ENCODE measurements at regions not wholly inside any gene's neighbourhood (a gene's known extent, or its start where the extent isn't known, plus 50 kb on each side); places are given as distances from the start of the nearest gene placed in this dataset.

DNA sequence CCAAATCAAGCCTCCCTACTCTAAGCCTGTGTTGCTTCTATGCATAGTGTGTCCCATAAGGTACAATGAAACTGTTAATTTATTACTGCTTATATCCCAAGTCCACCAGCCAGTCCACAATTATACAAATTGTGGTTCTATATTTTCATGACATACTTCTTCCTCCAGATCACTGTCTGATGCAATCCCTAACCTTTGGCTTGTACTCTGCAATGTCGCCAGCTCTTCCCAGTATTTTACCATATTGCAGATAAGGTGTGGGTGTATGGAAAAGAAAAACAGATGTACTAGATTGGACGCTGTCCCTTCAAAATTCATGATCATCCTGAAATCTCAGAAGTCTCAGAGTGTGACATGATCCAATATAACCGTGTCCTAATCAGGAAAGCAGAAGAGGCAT lies 286.2 kb downstream of the GASK1B start:
- DNase-seq: no peak
- ATAC-seq (ENCODE audit: low FRiP score in 2 of 2): no peak
- Histone ChIP-seq H3K36me3 (no peaks in the 10 kb centered on the region), H3K4me3 (no peak overlapping the region), H3K4me1 (no peaks in the 10 kb centered on the region), H3K27me3 (no peaks in the 10 kb centered on the region), H3K27ac (no peak overlapping the region), H3K9me3 (no peaks in the 10 kb centered on the region)
- TF ChIP-seq EP300 (IDR thresholded peaks at IDR 0.05) (no peak), POLR2A (IDR thresholded peaks at IDR 0.05) (no peak), POLR2AphosphoS5 (IDR thresholded peaks at IDR 0.05) (no peak)
- TF ChIP-seq, protein P1, sequence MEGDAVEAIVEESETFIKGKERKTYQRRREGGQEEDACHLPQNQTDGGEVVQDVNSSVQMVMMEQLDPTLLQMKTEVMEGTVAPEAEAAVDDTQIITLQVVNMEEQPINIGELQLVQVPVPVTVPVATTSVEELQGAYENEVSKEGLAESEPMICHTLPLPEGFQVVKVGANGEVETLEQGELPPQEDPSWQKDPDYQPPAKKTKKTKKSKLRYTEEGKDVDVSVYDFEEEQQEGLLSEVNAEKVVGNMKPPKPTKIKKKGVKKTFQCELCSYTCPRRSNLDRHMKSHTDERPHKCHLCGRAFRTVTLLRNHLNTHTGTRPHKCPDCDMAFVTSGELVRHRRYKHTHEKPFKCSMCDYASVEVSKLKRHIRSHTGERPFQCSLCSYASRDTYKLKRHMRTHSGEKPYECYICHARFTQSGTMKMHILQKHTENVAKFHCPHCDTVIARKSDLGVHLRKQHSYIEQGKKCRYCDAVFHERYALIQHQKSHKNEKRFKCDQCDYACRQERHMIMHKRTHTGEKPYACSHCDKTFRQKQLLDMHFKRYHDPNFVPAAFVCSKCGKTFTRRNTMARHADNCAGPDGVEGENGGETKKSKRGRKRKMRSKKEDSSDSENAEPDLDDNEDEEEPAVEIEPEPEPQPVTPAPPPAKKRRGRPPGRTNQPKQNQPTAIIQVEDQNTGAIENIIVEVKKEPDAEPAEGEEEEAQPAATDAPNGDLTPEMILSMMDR (IDR thresholded peaks at IDR 0.05): no peak
- 79 to 82% methylated on average over 3 of the region's 3 CpGs for WGBS, 2 donors

DNA sequence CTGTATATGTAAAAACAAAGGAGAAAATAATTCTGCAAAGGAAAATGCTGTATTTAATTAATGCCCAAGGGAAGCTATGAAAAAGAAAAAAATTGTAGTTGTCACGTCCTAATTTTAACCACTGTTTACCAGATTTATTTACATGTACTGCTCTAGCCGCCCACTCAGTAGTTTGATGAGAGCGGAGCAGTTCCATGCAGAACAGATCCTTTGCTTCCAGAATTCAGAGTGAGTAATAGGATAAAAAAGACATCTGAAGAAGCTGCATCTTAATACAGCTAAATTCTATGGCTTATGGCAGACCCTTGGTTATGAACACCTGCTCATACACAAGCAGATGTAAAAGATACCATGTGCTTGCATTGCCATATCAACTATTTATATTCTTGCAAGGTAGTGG lies 287.0 kb downstream of the GASK1B start:
- H3K36me3 ChIP-seq: no peaks in the 10 kb centered on the region
- no peak overlapping the region for H3K27ac ChIP-seq
- TF ChIP-seq POLR2AphosphoS5 (IDR thresholded peaks at IDR 0.05) (no peak), EP300 (IDR thresholded peaks at IDR 0.05) (no peak), POLR2A (IDR thresholded peaks at IDR 0.05) (no peak)
- TF ChIP-seq, protein P1 (IDR thresholded peaks at IDR 0.05): no peak
- no peaks in the 10 kb centered on the region for H3K4me1 ChIP-seq
- no peaks in the 10 kb centered on the region for H3K27me3 ChIP-seq
- 49 to 72% methylated on average over 3 of the region's 3 CpGs for WGBS, 2 donors
- no peak for DNase-seq
- H3K4me3 ChIP-seq: no peak overlapping the region
- H3K9me3 ChIP-seq: no peaks in the 10 kb centered on the region
- no peak for ATAC-seq (ENCODE audit: low FRiP score in 2 of 2)

DNA sequence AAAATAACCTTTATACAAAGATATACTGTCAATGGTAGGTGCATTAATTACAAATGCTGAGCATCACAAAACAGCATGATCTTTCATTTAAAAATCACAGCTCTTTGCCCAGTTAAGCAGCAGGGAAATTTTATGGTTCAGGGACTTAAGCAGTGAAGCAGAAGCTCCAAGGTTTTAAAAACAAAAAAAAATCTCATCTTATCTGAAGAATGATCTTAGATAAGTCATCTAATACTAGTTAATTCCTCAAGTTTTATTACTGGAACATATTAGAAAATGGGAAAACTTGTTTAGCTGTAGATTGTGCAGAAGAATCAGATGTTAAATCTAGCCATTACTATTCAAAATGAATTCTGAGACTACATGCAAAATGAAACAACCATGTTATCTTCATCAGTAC lies 289.9 kb downstream of the GASK1B start:
- H3K27me3 ChIP-seq: no peaks in the 10 kb centered on the region
- no peak overlapping the region for H3K27ac ChIP-seq
- no peaks in the 10 kb centered on the region for H3K9me3 ChIP-seq
- no peaks in the 10 kb centered on the region for H3K4me1 ChIP-seq
- H3K4me3 ChIP-seq: no peak overlapping the region
- TF ChIP-seq POLR2A (IDR thresholded peaks at IDR 0.05) (no peak), EP300 (IDR thresholded peaks at IDR 0.05) (no peak), POLR2AphosphoS5 (IDR thresholded peaks at IDR 0.05) (no peak)
- TF ChIP-seq, protein P1 (IDR thresholded peaks at IDR 0.05): no peak
- H3K36me3 ChIP-seq: no peaks in the 10 kb centered on the region
- ATAC-seq (ENCODE audit: low FRiP score in 2 of 2): no peak
- DNase-seq: no peak

DNA sequence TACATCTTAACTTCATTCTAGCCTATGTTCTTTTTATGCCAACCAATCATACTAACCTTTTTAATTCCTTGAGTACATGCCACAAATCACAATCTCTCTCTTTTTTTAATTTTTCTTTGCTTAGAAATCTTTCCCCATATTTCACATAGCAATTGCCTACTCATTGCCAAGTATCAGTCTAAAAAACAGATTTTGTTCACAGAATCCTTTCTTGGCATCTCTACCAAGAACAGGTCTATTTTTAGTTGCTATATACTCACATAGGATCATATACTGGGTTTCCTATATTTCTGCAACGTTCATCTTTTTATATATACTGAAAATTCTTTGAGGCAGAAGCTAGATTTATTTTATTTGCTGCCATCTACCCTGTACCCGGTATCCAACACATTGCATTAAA lies 292.1 kb downstream of the GASK1B start:
- no peaks in the 10 kb centered on the region for H3K9me3 ChIP-seq
- DNase-seq: no peak
- H3K4me1 ChIP-seq: no peaks in the 10 kb centered on the region
- ATAC-seq (ENCODE audit: low FRiP score in 2 of 2): no peak
- H3K4me3 ChIP-seq: no peak overlapping the region
- WGBS, 2 donors: 72 to 75% methylated on average over 2 of the region's 2 CpGs
- H3K27me3 ChIP-seq: no peaks in the 10 kb centered on the region
- no peak overlapping the region for H3K27ac ChIP-seq
- no peaks in the 10 kb centered on the region for H3K36me3 ChIP-seq
- TF ChIP-seq, protein P1 (IDR thresholded peaks at IDR 0.05): no peak
- TF ChIP-seq POLR2AphosphoS5 (IDR thresholded peaks at IDR 0.05): no peak

DNA sequence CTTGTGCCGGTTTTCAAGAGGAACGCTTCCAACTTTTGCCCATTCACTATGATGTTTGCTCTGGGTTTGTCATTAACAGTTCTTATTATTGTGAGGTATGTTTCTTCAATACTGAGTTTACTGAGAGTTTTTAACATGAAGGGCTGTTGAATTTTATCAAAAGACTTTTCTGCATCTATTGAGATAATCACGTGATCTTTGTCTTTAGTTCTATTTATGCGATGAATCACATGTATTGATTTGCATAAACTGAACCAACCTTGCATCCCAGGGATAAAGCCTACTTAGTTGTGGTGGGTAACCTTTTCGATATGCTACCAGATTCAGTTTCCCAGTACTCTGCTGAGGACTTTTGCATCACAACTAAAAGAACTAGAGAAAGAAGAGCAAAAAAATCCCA lies 318.0 kb downstream of the GASK1B start:
- WGBS, 2 donors: 71 to 76% methylated on average over 5 of the region's 5 CpGs
- no peaks in the 10 kb centered on the region for H3K27me3 ChIP-seq
- ATAC-seq (ENCODE audit: low FRiP score in 2 of 2): no peak

More for the DNA sequence above, 318.0 kb downstream of the GASK1B start:
- H3K9me3 ChIP-seq: no peaks in the 10 kb centered on the region
- no peaks in the 10 kb centered on the region for H3K36me3 ChIP-seq
- TF ChIP-seq, protein P1 (IDR thresholded peaks at IDR 0.05): no peak
- TF ChIP-seq POLR2A (IDR thresholded peaks at IDR 0.05) (no peak), POLR2AphosphoS5 (IDR thresholded peaks at IDR 0.05) (no peak), EP300 (IDR thresholded peaks at IDR 0.05) (no peak)
- no peak for DNase-seq
- no peaks in the 10 kb centered on the region for H3K4me1 ChIP-seq
- H3K27ac ChIP-seq: no peak overlapping the region
- no peak overlapping the region for H3K4me3 ChIP-seq

Data from upper lobe of left lung (tissue), 6 donors.